WTC11 (cell line): ENCODE measurements at regions not wholly inside any gene's neighbourhood (a gene's known extent, or its start where the extent isn't known, plus 50 kb on each side); places are given as distances from the start of the nearest gene placed in this dataset.

Source experiments
- ATAC-seq: fragments of 200-7000 bp; cut with Tn5 transposase; 2 replicates; pipeline ENCODE4 v1.10.0; 2021; ENCODE audit warnings: mild to moderate bottlenecking, moderate library complexity
- CTCF ChIA-PET: fragments of 300-600 bp; sonication (Branson Sonifier 250); formaldehyde crosslinking; loops from one replicate; lab custom pipeline; 2021; ENCODE audit warnings: antibody characterized with exemption; lab: Charles Lee
- POLR2A ChIA-PET: fragments of 350-600 bp; sonication (Branson Sonifier 250); formaldehyde crosslinking; loops from one replicate; lab custom pipeline; 2021; ENCODE audit warnings: antibody characterized with exemption; lab: Charles Lee
- DNase-seq: peaks from one replicate; pipeline ENCODE4 v3.0.0; 2021; ENCODE audit warnings: low spot score
- H3K27ac Mint-ChIP-seq: 2 replicates; pipeline ENCODE4 v1.8.0; 2021; ENCODE audit warnings: mixed read lengths
- H3K27me3 Mint-ChIP-seq: 2 replicates; pipeline ENCODE4 v1.8.0; 2021; ENCODE audit warnings: low read depth, mild to moderate bottlenecking, moderate library complexity, mixed read lengths
- H3K36me3 Mint-ChIP-seq: 2 replicates; pipeline ENCODE4 v1.8.0; 2021; ENCODE audit warnings: mixed read lengths
- H3K4me1 Mint-ChIP-seq: 2 replicates; pipeline ENCODE4 v1.8.0; 2022; ENCODE audit warnings: mixed read lengths
- H3K4me3 Mint-ChIP-seq: 2 replicates; pipeline ENCODE4 v1.8.0; 2021; ENCODE audit warnings: mild to moderate bottlenecking, moderate library complexity, mixed read lengths
- H3K9me3 Mint-ChIP-seq: 2 replicates; pipeline ENCODE4 v1.8.0; 2021; ENCODE audit warnings: mixed read lengths
- CREB1 ChIP-seq: sonication (generic); formaldehyde crosslinking; IDR thresholded peaks from 2 replicates; pipeline ENCODE4 v1.8.0; 2023; ENCODE audit warnings: mild to moderate bottlenecking, missing genetic modification reagents
- CTCF ChIP-seq: fragments of 200-600 bp; IDR thresholded peaks from 2 replicates; pipeline ENCODE4 v1.8.0; 2022; ENCODE audit warnings: antibody characterized with exemption
- EMX1 ChIP-seq: fragments of 250-450 bp; sonication (Bioruptor Pico); IDR thresholded peaks from 2 replicates; pipeline ENCODE4 v1.8.0; 2021; ENCODE audit warnings: mild to moderate bottlenecking
- HMGA2 ChIP-seq: fragments of 250-450 bp; sonication (Bioruptor Pico); IDR thresholded peaks from 2 replicates; pipeline ENCODE4 v1.4.0; 2021; ENCODE audit warnings: mild to moderate bottlenecking, moderate library complexity
- IRF1 ChIP-seq: sonication (generic); formaldehyde crosslinking; IDR thresholded peaks from 2 replicates; pipeline ENCODE4 v1.8.0; 2023; ENCODE audit warnings: missing genetic modification reagents
- JUN ChIP-seq: sonication (generic); formaldehyde crosslinking; IDR thresholded peaks from 2 replicates; pipeline ENCODE4 v1.8.0; 2023; ENCODE audit warnings: mild to moderate bottlenecking, missing genetic modification reagents
- MAX ChIP-seq: sonication (generic); formaldehyde crosslinking; IDR thresholded peaks from 2 replicates; pipeline ENCODE4 v1.8.0; 2022; ENCODE audit warnings: mild to moderate bottlenecking, missing genetic modification reagents
- NFYB ChIP-seq: sonication (generic); formaldehyde crosslinking; conservative IDR thresholded peaks from 2 replicates; pipeline ENCODE4 v1.8.0; 2022; ENCODE audit warnings: low read depth, missing genetic modification reagents
- NR1H2 ChIP-seq: sonication (generic); formaldehyde crosslinking; IDR thresholded peaks from 2 replicates; pipeline ENCODE4 v1.9.0; 2021; ENCODE audit warnings: mild to moderate bottlenecking, moderate library complexity, missing genetic modification reagents
- RELA ChIP-seq: sonication (generic); formaldehyde crosslinking; IDR thresholded peaks from 2 replicates; pipeline ENCODE4 v1.8.1; 2022; ENCODE audit warnings: missing genetic modification reagents, mild to moderate bottlenecking, borderline replicate concordance
- RORB ChIP-seq: fragments of 250-450 bp; sonication (Bioruptor Pico); IDR thresholded peaks from 2 replicates; pipeline ENCODE4 v1.9.0; 2021; ENCODE audit warnings: mild to moderate bottlenecking
- TCF7 ChIP-seq: sonication (generic); formaldehyde crosslinking; IDR thresholded peaks from 2 replicates; pipeline ENCODE4 v1.8.0; 2022; ENCODE audit warnings: mild to moderate bottlenecking, low read depth, missing genetic modification reagents, moderate library complexity
- ZNF281 ChIP-seq: sonication (generic); formaldehyde crosslinking; IDR thresholded peaks from 2 replicates; pipeline ENCODE4 v1.8.0; 2023; ENCODE audit warnings: mild to moderate bottlenecking, missing genetic modification reagents
- ZNF396 ChIP-seq: fragments of 250-450 bp; sonication (Bioruptor Pico); IDR thresholded peaks from 2 replicates; pipeline ENCODE4 v1.8.0; 2021; ENCODE audit warnings: mild to moderate bottlenecking, moderate library complexity, borderline replicate concordance
- ZNF532 ChIP-seq: fragments of 250-450 bp; sonication (Bioruptor Pico); IDR thresholded peaks from 2 replicates; pipeline ENCODE4 v1.9.0; 2021; ENCODE audit warnings: mild to moderate bottlenecking, borderline replicate concordance
- TF ChIP-seq, protein P1 (sequence below): sonication (generic); formaldehyde crosslinking; IDR thresholded peaks from 2 replicates; pipeline ENCODE4 v1.8.1; 2022; ENCODE audit warnings: missing genetic modification reagents, borderline replicate concordance

- TF ChIP-seq CTCF (no peak), NFYB (no peak), EMX1 (CRISPR knock-in tag) (no peak), IRF1 (CRISPR knock-in tag) (no peak)
These were observed 202.6 kb upstream of the ZMIZ1 start (continued) for GRCh38 chr10:78865931-78866717.

DNA sequence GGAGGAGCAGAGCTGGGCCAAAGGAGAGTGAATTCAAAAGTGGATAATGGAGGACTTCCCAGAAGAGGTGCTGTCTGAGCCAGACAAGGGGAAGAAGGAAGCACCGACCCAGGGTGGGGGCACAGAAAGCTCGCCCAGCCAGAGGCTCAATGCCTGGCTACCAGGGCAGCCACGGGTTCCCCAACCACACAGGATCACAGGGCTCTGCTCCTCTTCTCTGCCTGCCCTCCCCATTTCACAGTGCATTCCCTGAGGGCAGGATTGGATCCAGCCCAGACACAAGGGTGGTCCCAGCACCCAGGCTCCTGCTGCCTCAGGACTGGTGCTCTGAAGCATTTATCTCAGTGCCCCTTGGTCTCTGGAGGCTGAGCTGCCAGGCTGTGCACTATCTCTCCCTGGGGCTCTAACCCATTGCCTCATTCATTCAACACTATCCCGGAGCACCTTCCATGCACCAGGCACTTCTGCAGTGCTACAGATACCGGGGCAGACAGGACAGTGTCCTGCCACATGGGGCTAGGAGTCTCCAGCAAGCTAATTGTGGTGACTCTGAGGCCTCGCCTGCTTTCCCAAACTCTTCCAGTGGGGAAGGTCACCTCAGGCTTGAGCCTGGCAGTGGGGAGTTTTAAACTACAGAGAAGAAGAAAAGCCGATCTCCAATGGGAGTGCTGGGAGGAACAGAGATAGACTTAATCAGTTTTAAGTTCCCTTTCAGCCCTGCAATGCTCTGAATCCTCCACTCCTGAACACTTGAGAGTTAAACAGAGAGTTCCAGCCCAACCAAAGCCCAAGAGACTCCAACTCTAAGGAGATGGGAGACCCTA, 201.8 kb upstream of the ZMIZ1 start:
- Mint-ChIP-seq H3K9me3 (no peaks in the 10 kb centered on the region), H3K4me1 (no peaks in the 10 kb centered on the region), H3K27ac (no peak overlapping the region), H3K36me3 (no peaks in the 10 kb centered on the region), H3K4me3 (no peak overlapping the region), H3K27me3 (peaks cover 9% of the 10 kb centered on the region)
- ChIA-PET CTCF (interaction anchor here (0.6 kb wide), 1 partner anchor 212 kb away, joined by 3 read pairs; no protein-coding TSS in a partner anchor), POLR2A (no interaction called here)
- ATAC-seq (no peak), DNase-seq (no peak)
- TF ChIP-seq ZNF281 (no peak), JUN (no peak), NR1H2 (CRISPR knock-in tag) (no peak), NFYB (no peak), CREB1 (CRISPR knock-in tag) (no peak), ZNF532 (CRISPR knock-in tag) (no peak), TCF7 (CRISPR knock-in tag) (no peak), HMGA2 (no peak), RELA (CRISPR knock-in tag) (no peak), RORB (CRISPR knock-in tag) (no peak), MAX (CRISPR knock-in tag) (no peak), ZNF396 (CRISPR knock-in tag) (no peak)
- TF ChIP-seq, protein P1, sequence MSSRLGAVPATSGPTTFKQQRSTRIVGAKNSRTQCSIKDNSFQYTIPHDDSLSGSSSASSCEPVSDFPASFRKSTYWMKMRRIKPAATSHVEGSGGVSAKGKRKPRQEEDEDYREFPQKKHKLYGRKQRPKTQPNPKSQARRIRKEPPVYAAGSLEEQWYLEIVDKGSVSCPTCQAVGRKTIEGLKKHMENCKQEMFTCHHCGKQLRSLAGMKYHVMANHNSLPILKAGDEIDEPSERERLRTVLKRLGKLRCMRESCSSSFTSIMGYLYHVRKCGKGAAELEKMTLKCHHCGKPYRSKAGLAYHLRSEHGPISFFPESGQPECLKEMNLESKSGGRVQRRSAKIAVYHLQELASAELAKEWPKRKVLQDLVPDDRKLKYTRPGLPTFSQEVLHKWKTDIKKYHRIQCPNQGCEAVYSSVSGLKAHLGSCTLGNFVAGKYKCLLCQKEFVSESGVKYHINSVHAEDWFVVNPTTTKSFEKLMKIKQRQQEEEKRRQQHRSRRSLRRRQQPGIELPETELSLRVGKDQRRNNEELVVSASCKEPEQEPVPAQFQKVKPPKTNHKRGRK (CRISPR knock-in tag) = no peak
